Endothelial cell of umbilical vein (primary cell): ENCODE measurements at regions not wholly inside any gene's neighbourhood (a gene's known extent, or its start where the extent isn't known, plus 50 kb on each side); places are given as distances from the start of the nearest gene placed in this dataset.

ENCODE experiments used
- BruUV-seq: library from RNA; stranded (reverse); fragments of 400-500 nt; replicated peaks from 2 replicates; lab custom pipeline; 2021; lab: Mats Ljungman, UMichigan
- CTCF ChIA-PET: fragments of 300-600, 350-600 bp; sonication (Branson Sonifier 250); formaldehyde crosslinking; loops from one replicate; lab custom pipeline; 2021; ENCODE audit warnings: antibody characterized with exemption, inconsistent platforms; lab: Charles Lee
- POLR2A ChIA-PET: fragments of 300-600, 350-600 bp; sonication (Branson Sonifier 250); formaldehyde crosslinking; loops from one replicate; lab custom pipeline; 2021; ENCODE audit warnings: antibody characterized with exemption, inconsistent platforms; lab: Charles Lee
- DNase-seq: peaks from one replicate; pipeline ENCODE4 v3.0.0-alpha.2; 2011; ENCODE audit warnings: low read depth, low spot score
- FAIRE-seq: peaks from 2 replicates; lab custom pipeline; 2011; peaks lifted over from hg19 to GRCh38; lab: Jason Lieb, UNC
- H2AFZ ChIP-seq: 2 replicates; pipeline ENCODE4 v1.6.0; 2012; ENCODE audit warnings: low read depth, low read length, control low read depth, inconsistent platforms
- H3K27ac ChIP-seq: 2 replicates; pipeline ENCODE4 v1.5.1; 2011; ENCODE audit warnings: low read depth, mild to moderate bottlenecking, control low read depth, low read length, moderate library complexity; ENCODE audit not compliant: insufficient read depth
- H3K27me3 ChIP-seq, 2 experiments: 2 replicates each; pipeline versions ENCODE4 v1.6.0 to v1.6.1; 2011; ENCODE audit warnings: low read length in 2 of 2, mixed read lengths in 1 of 2; ENCODE audit not compliant: control insufficient read depth in 2 of 2, insufficient read depth in 2 of 2
- H3K36me3 ChIP-seq, 2 experiments: 2 replicates in 1 of 2; 3 replicates in 1 of 2; pipeline ENCODE4 v1.5.1; 2011; ENCODE audit warnings: low read length in 2 of 2, mild to moderate bottlenecking in 1 of 2, moderate library complexity in 1 of 2; ENCODE audit not compliant: control insufficient read depth in 2 of 2, insufficient read depth in 2 of 2; ENCODE audit errors: extremely low read depth in 1 of 2
- H3K4me1 ChIP-seq: 3 replicates; pipeline ENCODE4 v1.5.1; 2011; ENCODE audit warnings: mild to moderate bottlenecking, low read length; ENCODE audit not compliant: control insufficient read depth, insufficient read depth; ENCODE audit errors: extremely low read depth
- H3K4me2 ChIP-seq: 2 replicates; pipeline ENCODE4 v1.6.1; 2011; ENCODE audit warnings: low read length, control low read depth, mixed read lengths; ENCODE audit not compliant: insufficient read depth
- H3K4me3 ChIP-seq, 3 experiments: fragments of 200-600 bp in 1 of 3; sonication (generic), shearing (Covaris generic) in 1 of 3; replicated peaks in 1 of 3; 2 replicates each; pipeline ENCODE4 v1.5.1; 2011 to 2016; ENCODE audit warnings: control low read depth in 3 of 3, low read length in 3 of 3, mild to moderate bottlenecking in 2 of 3, inconsistent platforms in 1 of 3, low read depth in 1 of 3, moderate library complexity in 1 of 3; ENCODE audit not compliant: insufficient read depth in 1 of 3
- H3K79me2 ChIP-seq: 2 replicates; pipeline ENCODE4 v1.6.0; 2012; ENCODE audit warnings: low read length, inconsistent platforms; ENCODE audit not compliant: control insufficient read depth, insufficient read depth
- H3K9ac ChIP-seq: replicated peaks from 2 replicates; pipeline ENCODE3; 2011; ENCODE audit warnings: low read length, control low read depth; ENCODE audit not compliant: insufficient read depth; ENCODE audit errors: extremely low read depth
- H3K9me1 ChIP-seq: replicated peaks from 3 replicates; pipeline ENCODE4 v1.6.0; 2011; ENCODE audit warnings: mild to moderate bottlenecking, low read length; ENCODE audit not compliant: control insufficient read depth, insufficient read depth; ENCODE audit errors: extremely low read depth
- H3K9me3 ChIP-seq: replicated peaks from 2 replicates; pipeline ENCODE4 v1.5.1; 2012; ENCODE audit warnings: low read length, inconsistent platforms; ENCODE audit not compliant: control insufficient read depth, insufficient read depth
- H4K20me1 ChIP-seq: replicated peaks from 2 replicates; pipeline ENCODE3; 2011; ENCODE audit warnings: mild to moderate bottlenecking, low read length; ENCODE audit not compliant: control insufficient read depth, insufficient read depth; ENCODE audit errors: extremely low read depth
- EZH2 ChIP-seq: IDR thresholded peaks from 2 replicates; pipeline ENCODE4 v1.6.1; 2012; ENCODE audit warnings: borderline replicate concordance, low read depth, mild to moderate bottlenecking, moderate library complexity, low read length, inconsistent platforms; ENCODE audit not compliant: severe bottlenecking
- FOS ChIP-seq: IDR thresholded peaks from 2 replicates; pipeline ENCODE4 v1.6.1; 2011; ENCODE audit warnings: mild to moderate bottlenecking, low read length, moderate library complexity, borderline replicate concordance; ENCODE audit not compliant: insufficient read depth
- JUN ChIP-seq: IDR thresholded peaks from 2 replicates; pipeline ENCODE4 v1.6.1; 2011; ENCODE audit warnings: borderline replicate concordance, low read depth; ENCODE audit not compliant: insufficient read length, insufficient read depth
- POLR2A ChIP-seq: IDR thresholded peaks from 2 replicates; pipeline ENCODE4 v1.6.1; 2012; ENCODE audit warnings: low read depth, mild to moderate bottlenecking, control low read depth, low read length
- POLR2AphosphoS5 ChIP-seq: IDR thresholded peaks from 2 replicates; pipeline ENCODE4 v1.6.1; 2012; ENCODE audit warnings: low read depth, mild to moderate bottlenecking, control low read depth, low read length, moderate library complexity; ENCODE audit not compliant: insufficient read depth
- dilution Hi-C: fragments of 300-500 bp; cut with MboI; formaldehyde crosslinking; loops from one replicate; pipeline ENCODE4 v1.15.0; 2019; ENCODE audit warnings: low sequenced_read_pairs; ENCODE audit not compliant: extremely low pct_ligation_motif_present
- intact Hi-C: fragments of 100-400 bp; cut with micrococcal nuclease; formaldehyde crosslinking; loops from one replicate; pipeline ENCODE4 v1.10.0; 2022
- TF ChIP-seq, protein P1 (sequence below), 2 donors: IDR thresholded peaks; 1 replicate in 1 of 2; 2 replicates in 1 of 2; pipeline ENCODE4 v1.5.1; 2011; ENCODE audit warnings: low read length in 2 of 2, mild to moderate bottlenecking in 2 of 2, moderate library complexity in 2 of 2, control low read depth in 1 of 2, inconsistent platforms in 1 of 2, low read depth in 1 of 2; ENCODE audit not compliant: insufficient read depth in 1 of 2; ENCODE audit errors: extremely low read depth in 1 of 2
- TF ChIP-seq, protein P2 (sequence below): IDR thresholded peaks from 2 replicates; pipeline ENCODE4 v1.6.1; 2011; ENCODE audit not compliant: insufficient read depth, insufficient read length

DNA sequence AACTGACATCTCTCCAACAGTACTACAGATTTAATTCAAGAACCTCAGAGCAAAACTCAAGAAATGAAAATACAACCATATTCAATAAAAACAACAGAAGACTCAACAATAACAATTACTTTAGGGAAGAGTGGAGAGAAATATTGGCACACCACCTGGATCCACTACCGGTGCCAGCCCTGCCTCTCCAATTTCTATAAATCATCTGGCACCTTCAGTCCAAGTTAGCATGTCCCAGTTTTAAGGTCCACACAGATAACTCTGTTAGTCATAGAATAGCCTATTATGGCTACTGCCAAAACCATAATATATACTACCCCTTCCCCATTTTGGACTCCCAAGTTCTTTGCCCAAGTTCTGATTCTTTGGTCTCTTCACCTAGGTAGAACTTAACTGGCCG is 69.9 kb upstream of the PSMA6 start:
- CTCF ChIA-PET, result no interaction called here
- POLR2A ChIA-PET, result no interaction called here
- Histone ChIP-seq H3K27me3 (no peaks in the 10 kb centered on the region), H3K36me3 (no peaks in the 10 kb centered on the region), H3K27ac (no peak overlapping the region), H2AFZ (no peak overlapping the region), H3K4me2 (no peak overlapping the region), H3K79me2 (no peaks in the 10 kb centered on the region), H3K9me1 (no peaks in the 10 kb centered on the region), H3K9ac (no peak overlapping the region), H4K20me1 (no peaks in the 10 kb centered on the region), H3K4me1 (peaks cover 3% of the 10 kb centered on the region), H3K9me3 (no peaks in the 10 kb centered on the region), H3K4me3 (no peak overlapping the region)
- TF ChIP-seq POLR2A, result no peak
- TF ChIP-seq, protein P1, sequence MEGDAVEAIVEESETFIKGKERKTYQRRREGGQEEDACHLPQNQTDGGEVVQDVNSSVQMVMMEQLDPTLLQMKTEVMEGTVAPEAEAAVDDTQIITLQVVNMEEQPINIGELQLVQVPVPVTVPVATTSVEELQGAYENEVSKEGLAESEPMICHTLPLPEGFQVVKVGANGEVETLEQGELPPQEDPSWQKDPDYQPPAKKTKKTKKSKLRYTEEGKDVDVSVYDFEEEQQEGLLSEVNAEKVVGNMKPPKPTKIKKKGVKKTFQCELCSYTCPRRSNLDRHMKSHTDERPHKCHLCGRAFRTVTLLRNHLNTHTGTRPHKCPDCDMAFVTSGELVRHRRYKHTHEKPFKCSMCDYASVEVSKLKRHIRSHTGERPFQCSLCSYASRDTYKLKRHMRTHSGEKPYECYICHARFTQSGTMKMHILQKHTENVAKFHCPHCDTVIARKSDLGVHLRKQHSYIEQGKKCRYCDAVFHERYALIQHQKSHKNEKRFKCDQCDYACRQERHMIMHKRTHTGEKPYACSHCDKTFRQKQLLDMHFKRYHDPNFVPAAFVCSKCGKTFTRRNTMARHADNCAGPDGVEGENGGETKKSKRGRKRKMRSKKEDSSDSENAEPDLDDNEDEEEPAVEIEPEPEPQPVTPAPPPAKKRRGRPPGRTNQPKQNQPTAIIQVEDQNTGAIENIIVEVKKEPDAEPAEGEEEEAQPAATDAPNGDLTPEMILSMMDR (IDR thresholded peaks at IDR 0.05; ENCODE audit: extremely low read depth in 1 of 2, insufficient read depth in 1 of 2, low read depth in 1 of 2, low read length in 2 of 2), result no peak
- TF ChIP-seq, protein P2, sequence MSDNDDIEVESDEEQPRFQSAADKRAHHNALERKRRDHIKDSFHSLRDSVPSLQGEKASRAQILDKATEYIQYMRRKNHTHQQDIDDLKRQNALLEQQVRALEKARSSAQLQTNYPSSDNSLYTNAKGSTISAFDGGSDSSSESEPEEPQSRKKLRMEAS, result no peak
- TF ChIP-seq JUN, result no peak
- TF ChIP-seq EZH2, result no peak
- no peak for TF ChIP-seq FOS
- no peak for TF ChIP-seq POLR2AphosphoS5
- intact Hi-C loops (no loop called here), dilution Hi-C loops (no loop called here)
- no peak for DNase-seq
- no peak for FAIRE-seq
- BruUV-seq, result no TSS peak
